ENCODE measurements at regions not wholly inside any gene's neighbourhood (a gene's known extent, or its start where the extent isn't known, plus 50 kb on each side); places are given as distances from the start of the nearest gene placed in this dataset.

- TF ChIP-seq POLR2A (IDR thresholded peaks at IDR 0.05; ENCODE audit: low read depth, low read length): no peak
- no peak for TF ChIP-seq TAF1 (IDR thresholded peaks at IDR 0.05; ENCODE audit: borderline replicate concordance, low read depth, low read length)
- no peak for TF ChIP-seq POLR2AphosphoS5 (IDR thresholded peaks at IDR 0.05; ENCODE audit: low read depth, low read length)
- DNase-seq (ENCODE audit: insufficient read length) (no peak), FAIRE-seq (no peak)
These were observed 228.9 kb upstream of the DEFB112 start for GRCh38 chr6:50278663-50279062.

GRCh38 chr6:50285735-50286134 is 236.0 kb upstream of the DEFB112 start:
- DNase-seq (ENCODE audit: insufficient read length) (no peak), FAIRE-seq (no peak)
- no peak for TF ChIP-seq POLR2A (IDR thresholded peaks at IDR 0.05; ENCODE audit: low read depth, low read length)
- TF ChIP-seq TAF1 (IDR thresholded peaks at IDR 0.05; ENCODE audit: borderline replicate concordance, low read depth, low read length): no peak
- TF ChIP-seq POLR2AphosphoS5 (IDR thresholded peaks at IDR 0.05; ENCODE audit: low read depth, low read length): no peak

- DNase-seq (ENCODE audit: insufficient read length) (no peak), FAIRE-seq (no peak)
- TF ChIP-seq POLR2AphosphoS5 (IDR thresholded peaks at IDR 0.05; ENCODE audit: low read depth, low read length) (no peak), TAF1 (IDR thresholded peaks at IDR 0.05; ENCODE audit: borderline replicate concordance, low read depth, low read length) (no peak), POLR2A (IDR thresholded peaks at IDR 0.05; ENCODE audit: low read depth, low read length) (no peak)
These were observed 238.5 kb upstream of the DEFB112 start for GRCh38 chr6:50288241-50288640.

GRCh38 chr6:50288881-50289280 is 239.2 kb upstream of the DEFB112 start:
- DNase-seq (ENCODE audit: insufficient read length) (no peak), FAIRE-seq (no peak)
- no peak for TF ChIP-seq TAF1 (IDR thresholded peaks at IDR 0.05; ENCODE audit: borderline replicate concordance, low read depth, low read length)
- TF ChIP-seq POLR2AphosphoS5 (IDR thresholded peaks at IDR 0.05; ENCODE audit: low read depth, low read length): no peak
- no peak for TF ChIP-seq POLR2A (IDR thresholded peaks at IDR 0.05; ENCODE audit: low read depth, low read length)

GRCh38 chr6:50289366-50289765 is 239.6 kb upstream of the DEFB112 start:
- no peak for DNase-seq (ENCODE audit: insufficient read length)
- TF ChIP-seq POLR2A (IDR thresholded peaks at IDR 0.05; ENCODE audit: low read depth, low read length): no peak
- TF ChIP-seq POLR2AphosphoS5 (IDR thresholded peaks at IDR 0.05; ENCODE audit: low read depth, low read length): no peak
- TF ChIP-seq TAF1 (IDR thresholded peaks at IDR 0.05; ENCODE audit: borderline replicate concordance, low read depth, low read length): no peak
- FAIRE-seq: no peak

- no peak for FAIRE-seq
- TF ChIP-seq TAF1 (IDR thresholded peaks at IDR 0.05; ENCODE audit: borderline replicate concordance, low read depth, low read length): no peak
- TF ChIP-seq POLR2AphosphoS5 (IDR thresholded peaks at IDR 0.05; ENCODE audit: low read depth, low read length): no peak
- no peak for TF ChIP-seq POLR2A (IDR thresholded peaks at IDR 0.05; ENCODE audit: low read depth, low read length)
- no peak for DNase-seq (ENCODE audit: insufficient read length)
These were observed 251.6 kb upstream of the DEFB112 start for GRCh38 chr6:50301307-50301706.

- no peak for DNase-seq (ENCODE audit: insufficient read length)
- no peak for FAIRE-seq
These were observed 255.9 kb upstream of the DEFB112 start for GRCh38 chr6:50305660-50306059.

GRCh38 chr6:50318536-50318935 is 268.8 kb upstream of the DEFB112 start:
- FAIRE-seq: no peak

More at GRCh38 chr6:50305660-50306059, 255.9 kb upstream of the DEFB112 start:
- TF ChIP-seq POLR2AphosphoS5 (IDR thresholded peaks at IDR 0.05; ENCODE audit: low read depth, low read length) (no peak), POLR2A (IDR thresholded peaks at IDR 0.05; ENCODE audit: low read depth, low read length) (no peak), TAF1 (IDR thresholded peaks at IDR 0.05; ENCODE audit: borderline replicate concordance, low read depth, low read length) (no peak)

GRCh38 chr6:50330347-50330746 is 280.6 kb upstream of the DEFB112 start:
- FAIRE-seq (no peak), DNase-seq (ENCODE audit: insufficient read length) (no peak)
- TF ChIP-seq TAF1 (IDR thresholded peaks at IDR 0.05; ENCODE audit: borderline replicate concordance, low read depth, low read length) (no peak), POLR2A (IDR thresholded peaks at IDR 0.05; ENCODE audit: low read depth, low read length) (no peak), POLR2AphosphoS5 (IDR thresholded peaks at IDR 0.05; ENCODE audit: low read depth, low read length) (no peak)

More at GRCh38 chr6:50318536-50318935, 268.8 kb upstream of the DEFB112 start:
- no peak for DNase-seq (ENCODE audit: insufficient read length)
- TF ChIP-seq POLR2AphosphoS5 (IDR thresholded peaks at IDR 0.05; ENCODE audit: low read depth, low read length) (no peak), POLR2A (IDR thresholded peaks at IDR 0.05; ENCODE audit: low read depth, low read length) (no peak), TAF1 (IDR thresholded peaks at IDR 0.05; ENCODE audit: borderline replicate concordance, low read depth, low read length) (no peak)

GRCh38 chr6:50330963-50331362 is 281.2 kb upstream of the DEFB112 start:
- FAIRE-seq: no peak
- no peak for TF ChIP-seq TAF1 (IDR thresholded peaks at IDR 0.05; ENCODE audit: borderline replicate concordance, low read depth, low read length)
- TF ChIP-seq POLR2A (IDR thresholded peaks at IDR 0.05; ENCODE audit: low read depth, low read length): no peak
- TF ChIP-seq POLR2AphosphoS5 (IDR thresholded peaks at IDR 0.05; ENCODE audit: low read depth, low read length): no peak

GRCh38 chr6:50333696-50334095 is 284.0 kb upstream of the DEFB112 start:
- no peak for FAIRE-seq
- DNase-seq (ENCODE audit: insufficient read length): no peak
- TF ChIP-seq TAF1 (IDR thresholded peaks at IDR 0.05; ENCODE audit: borderline replicate concordance, low read depth, low read length): no peak

More at GRCh38 chr6:50330963-50331362, 281.2 kb upstream of the DEFB112 start:
- DNase-seq (ENCODE audit: insufficient read length): no peak

- TF ChIP-seq TAF1 (IDR thresholded peaks at IDR 0.05; ENCODE audit: borderline replicate concordance, low read depth, low read length) (no peak), POLR2AphosphoS5 (IDR thresholded peaks at IDR 0.05; ENCODE audit: low read depth, low read length) (no peak), POLR2A (IDR thresholded peaks at IDR 0.05; ENCODE audit: low read depth, low read length) (no peak)
- no peak for FAIRE-seq
These were observed 287.9 kb upstream of the DEFB112 start for GRCh38 chr6:50337532-50338122.

More at GRCh38 chr6:50337532-50338122, 287.9 kb upstream of the DEFB112 start:
- DNase-seq (ENCODE audit: insufficient read length): no peak

All from GM12892 (cell line).